Mesenchymal stem cell (in vitro differentiated cells and primary cell): ENCODE measurements at regions not wholly inside any gene's neighbourhood (a gene's known extent, or its start where the extent isn't known, plus 50 kb on each side); places are given as distances from the start of the nearest gene placed in this dataset.

ENCODE experiments used
- DNase-seq: peaks from one replicate; pipeline ENCODE4 v3.0.0-alpha.2; 2013
- H2AFZ ChIP-seq: one replicate; pipeline ENCODE4 v1.6.1; 2013; ENCODE audit warnings: low read depth, mild to moderate bottlenecking, control low read depth, inconsistent platforms, low read length, moderate library complexity
- H2AK5ac ChIP-seq: 2 replicates; pipeline ENCODE4 v1.6.1; 2013; ENCODE audit warnings: low read length, moderate library complexity, mild to moderate bottlenecking, inconsistent platforms; ENCODE audit not compliant: severe bottlenecking
- H2BK120ac ChIP-seq: one replicate; pipeline ENCODE4 v1.6.1; 2013; ENCODE audit warnings: low read depth, mild to moderate bottlenecking, inconsistent platforms, low read length, moderate library complexity
- H2BK12ac ChIP-seq, 2 experiments: one replicate each; pipeline ENCODE4 v1.6.1; 2013; ENCODE audit warnings: inconsistent platforms in 2 of 2, low read length in 2 of 2, mild to moderate bottlenecking in 2 of 2, moderate library complexity in 2 of 2, control low read depth in 1 of 2
- H2BK15ac ChIP-seq: one replicate; pipeline ENCODE4 v1.6.1; 2013; ENCODE audit warnings: mild to moderate bottlenecking, low read depth, inconsistent platforms; ENCODE audit not compliant: poor library complexity, severe bottlenecking
- H2BK5ac ChIP-seq: 2 replicates; pipeline ENCODE4 v1.6.1; 2013; ENCODE audit warnings: low read depth, mild to moderate bottlenecking, low read length, control low read depth, inconsistent platforms; ENCODE audit not compliant: poor library complexity, severe bottlenecking
- H3K14ac ChIP-seq, 2 experiments: one replicate each; pipeline ENCODE4 v1.6.1; 2013; ENCODE audit warnings: inconsistent platforms in 2 of 2, low read length in 2 of 2, control low read depth in 1 of 2, mild to moderate bottlenecking in 1 of 2, moderate library complexity in 1 of 2
- H3K18ac ChIP-seq, 2 experiments: one replicate each; pipeline ENCODE4 v1.6.1; 2013; ENCODE audit warnings: inconsistent platforms in 2 of 2, low read length in 2 of 2, control low read depth in 1 of 2, low read depth in 1 of 2, mild to moderate bottlenecking in 1 of 2
- H3K23ac ChIP-seq, 2 experiments: one replicate each; pipeline ENCODE4 v1.6.1; 2013; ENCODE audit warnings: inconsistent platforms in 2 of 2, low read length in 2 of 2, mild to moderate bottlenecking in 2 of 2, moderate library complexity in 2 of 2, control low read depth in 1 of 2
- H3K27ac ChIP-seq: 2 replicates; pipeline ENCODE4 v1.5.1; 2013; ENCODE audit warnings: mild to moderate bottlenecking, moderate library complexity, low read length, control low read depth, inconsistent platforms; ENCODE audit not compliant: poor library complexity, severe bottlenecking
- H3K27me3 ChIP-seq, 2 experiments: 2 replicates each; pipeline versions ENCODE4 v1.6.1 to v1.7.0; 2013; ENCODE audit warnings: low read length in 2 of 2, mild to moderate bottlenecking in 2 of 2, moderate library complexity in 2 of 2, control low read depth in 1 of 2, inconsistent platforms in 1 of 2; ENCODE audit not compliant: control insufficient read depth in 1 of 2, insufficient read depth in 1 of 2
- H3K36me3 ChIP-seq, 2 experiments: 2 replicates each; pipeline versions ENCODE4 v1.6.1 to v1.7.0; 2013; ENCODE audit warnings: low read length in 2 of 2, control low read depth in 1 of 2, inconsistent platforms in 1 of 2, low read depth in 1 of 2, mild to moderate bottlenecking in 1 of 2; ENCODE audit not compliant: insufficient read depth in 2 of 2, control insufficient read depth in 1 of 2
- H3K4ac ChIP-seq, 2 experiments: one replicate each; pipeline ENCODE4 v1.6.1; 2013; ENCODE audit warnings: inconsistent platforms in 2 of 2, low read length in 2 of 2, mild to moderate bottlenecking in 2 of 2, moderate library complexity in 2 of 2, control low read depth in 1 of 2, low read depth in 1 of 2
- H3K4me1 ChIP-seq: 2 replicates; pipeline ENCODE4 v1.6.1; 2013; ENCODE audit warnings: low read depth, low read length, control low read depth; ENCODE audit not compliant: control insufficient read depth, insufficient read depth
- H3K4me2 ChIP-seq: 2 replicates; pipeline ENCODE4 v1.6.1; 2013; ENCODE audit warnings: low read length, mild to moderate bottlenecking, inconsistent platforms; ENCODE audit not compliant: poor library complexity, severe bottlenecking
- H3K4me3 ChIP-seq, 2 experiments: 2 replicates each; pipeline versions ENCODE4 v1.5.1 to v1.7.0; 2013; ENCODE audit warnings: low read length in 2 of 2, mild to moderate bottlenecking in 2 of 2, control low read depth in 1 of 2, low read depth in 1 of 2; ENCODE audit not compliant: insufficient read depth in 1 of 2
- H3K79me1 ChIP-seq: replicated peaks from 2 replicates; pipeline ENCODE4 v1.6.1; 2013; ENCODE audit warnings: mild to moderate bottlenecking, control low read depth, low read length, inconsistent platforms; ENCODE audit not compliant: poor library complexity, severe bottlenecking
- H3K9ac ChIP-seq: 2 replicates; pipeline ENCODE4 v1.7.0; 2013; ENCODE audit warnings: mild to moderate bottlenecking, low read length, moderate library complexity
- H3K9me3 ChIP-seq: 2 replicates; pipeline ENCODE4 v1.7.0; 2013; ENCODE audit warnings: mild to moderate bottlenecking, low read length; ENCODE audit not compliant: control insufficient read depth
- H4K8ac ChIP-seq: one replicate; pipeline ENCODE4 v1.6.1; 2013; ENCODE audit warnings: inconsistent platforms, mild to moderate bottlenecking, low read length, moderate library complexity
- H4K91ac ChIP-seq: one replicate; pipeline ENCODE4 v1.6.1; 2013; ENCODE audit warnings: mild to moderate bottlenecking, low read length, inconsistent platforms
- WGBS: methylation state at CpG from one replicate; pipeline ENCODE4 v1.1.7; 2013; ENCODE audit warnings: mixed read lengths; 5-methylcytosine and 5-hydroxymethylcytosine counted together

- Histone ChIP-seq H3K4me2 (no peak overlapping the region), H3K27me3 (no peaks in the 10 kb centered on the region), H2BK120ac (no peak overlapping the region), H2BK15ac (no peak overlapping the region), H3K4me3 (no peak overlapping the region), H2AFZ (no peak overlapping the region), H2AK5ac (no peak overlapping the region), H3K27ac (no peak overlapping the region), H4K8ac (no peak overlapping the region), H4K91ac (no peak overlapping the region), H3K4ac (no peak overlapping the region), H3K79me1 (no peaks in the 10 kb centered on the region), H3K14ac (no peak overlapping the region), H3K23ac (no peak overlapping the region), H3K9me3 (peaks cover 10% of the 10 kb centered on the region), H3K4me1 (no peaks in the 10 kb centered on the region), H3K36me3 (no peaks in the 10 kb centered on the region), H3K18ac (no peak overlapping the region), H2BK12ac (no peak overlapping the region), H3K9ac (no peak overlapping the region), H2BK5ac (no peak overlapping the region)
- DNase-seq = no peak
- WGBS = 62% methylated on average over 3 of the region's 3 CpGs
Observed at GRCh38 chr22:47759909-47760308, 997.5 kb downstream of the TBC1D22A start.

- 73% methylated on average over 3 of the region's 3 CpGs for WGBS
- no peak overlapping the region for H2AFZ ChIP-seq
- H3K4me1 ChIP-seq = no peaks in the 10 kb centered on the region
- DNase-seq = no peak
- H2BK15ac ChIP-seq = no peak overlapping the region
- H4K91ac ChIP-seq = no peak overlapping the region
- no peak overlapping the region for H3K23ac ChIP-seq
- no peak overlapping the region for H3K4ac ChIP-seq
- H3K4me3 ChIP-seq = no peak overlapping the region
- no peak overlapping the region for H4K8ac ChIP-seq
- H3K4me2 ChIP-seq = no peak overlapping the region
- no peak overlapping the region for H2BK120ac ChIP-seq
- no peak overlapping the region for H2AK5ac ChIP-seq
- no peak overlapping the region for H2BK5ac ChIP-seq
- peaks cover 8% of the 10 kb centered on the region for H3K9me3 ChIP-seq
- no peak overlapping the region for H3K27ac ChIP-seq
- H3K18ac ChIP-seq = no peak overlapping the region
- H3K14ac ChIP-seq = no peak overlapping the region
- H3K9ac ChIP-seq = no peak overlapping the region
- no peak overlapping the region for H2BK12ac ChIP-seq
- no peaks in the 10 kb centered on the region for H3K79me1 ChIP-seq
- H3K27me3 ChIP-seq = no peaks in the 10 kb centered on the region
- no peaks in the 10 kb centered on the region for H3K36me3 ChIP-seq
Observed at GRCh38 chr22:47757741-47758140, 995.3 kb downstream of the TBC1D22A start.

- H4K91ac ChIP-seq = no peak overlapping the region
- H4K8ac ChIP-seq = no peak overlapping the region
- H2BK12ac ChIP-seq = no peak overlapping the region
- no peak overlapping the region for H2AK5ac ChIP-seq
- H3K4ac ChIP-seq = no peak overlapping the region
- no peak overlapping the region for H2BK15ac ChIP-seq
- H3K4me2 ChIP-seq = no peak overlapping the region
- no peaks in the 10 kb centered on the region for H3K4me1 ChIP-seq
- DNase-seq = no peak
- H3K27ac ChIP-seq = no peak overlapping the region
- H3K4me3 ChIP-seq = no peak overlapping the region
- no peaks in the 10 kb centered on the region for H3K9me3 ChIP-seq
- no peak overlapping the region for H2BK120ac ChIP-seq
- no peak overlapping the region for H2BK5ac ChIP-seq
- H3K23ac ChIP-seq = no peak overlapping the region
- H3K18ac ChIP-seq = no peak overlapping the region
- no peaks in the 10 kb centered on the region for H3K36me3 ChIP-seq
- no peak overlapping the region for H3K9ac ChIP-seq
- no peaks in the 10 kb centered on the region for H3K79me1 ChIP-seq
- H3K14ac ChIP-seq = no peak overlapping the region
- 42% methylated on average over 1 of the region's 3 CpGs for WGBS
- H2AFZ ChIP-seq = no peak overlapping the region
- no peaks in the 10 kb centered on the region for H3K27me3 ChIP-seq
Observed at GRCh38 chr22:47750086-47750485, 987.6 kb downstream of the TBC1D22A start.

DNA sequence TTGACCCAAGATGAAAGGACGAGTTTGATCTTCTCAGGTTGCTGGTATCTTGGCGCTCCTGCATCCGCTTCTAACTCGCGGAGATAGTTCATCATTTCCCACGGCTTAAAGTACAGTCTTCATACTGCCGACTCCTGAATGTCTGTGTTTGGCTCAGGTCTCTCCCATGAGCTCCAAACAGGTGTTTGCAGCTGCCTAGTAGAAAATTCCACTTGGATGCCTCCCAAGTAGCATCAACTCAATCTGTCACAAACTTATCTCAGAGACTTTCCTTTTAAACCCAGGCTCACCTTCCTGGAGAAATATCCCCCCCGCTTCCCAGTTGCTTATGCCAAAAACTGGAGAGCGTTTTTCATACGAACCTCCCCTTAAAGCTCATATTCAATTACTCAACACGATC, 986.5 kb downstream of the TBC1D22A start:
- Histone ChIP-seq H2BK5ac (no peak overlapping the region), H3K18ac (no peak overlapping the region), H3K27me3 (no peaks in the 10 kb centered on the region), H4K91ac (no peak overlapping the region), H3K9me3 (no peaks in the 10 kb centered on the region), H2BK12ac (no peak overlapping the region), H2BK15ac (no peak overlapping the region), H3K27ac (no peak overlapping the region), H2AFZ (no peak overlapping the region), H3K4ac (no peak overlapping the region), H3K23ac (no peak overlapping the region), H3K14ac (no peak overlapping the region), H4K8ac (no peak overlapping the region), H3K36me3 (no peaks in the 10 kb centered on the region), H2BK120ac (no peak overlapping the region), H3K4me1 (no peaks in the 10 kb centered on the region), H2AK5ac (no peak overlapping the region), H3K4me3 (no peak overlapping the region), H3K4me2 (no peak overlapping the region), H3K79me1 (no peaks in the 10 kb centered on the region), H3K9ac (no peak overlapping the region)
- no peak for DNase-seq
- 80% methylated on average over 11 of the region's 11 CpGs for WGBS
